A549 (cell line): ENCODE measurements at regions not wholly inside any gene's neighbourhood (a gene's known extent, or its start where the extent isn't known, plus 50 kb on each side); places are given as distances from the start of the nearest gene placed in this dataset.

Source experiments
- ATAC-seq, 2 experiments: fragments of 200-7000 bp in 1 of 2; fragments of >200 bp in 1 of 2; cut with Nextera tagmentation in 1 of 2; cut with Tn5 transposase in 1 of 2; 3 replicates each; pipeline versions ENCODE4 v1.8.0 to v1.9.1; 2018 to 2020; ENCODE audit warnings: mild to moderate bottlenecking in 1 of 2, moderate library complexity in 1 of 2
- CTCF ChIA-PET: fragments of 300-600 bp; sonication (Branson Sonifier 250); formaldehyde crosslinking; extraction: SDS; loops from one replicate; lab custom pipeline; 2021; ENCODE audit warnings: antibody characterized with exemption, inconsistent platforms; lab: Yijun Ruan, JAX
- POLR2A ChIA-PET: fragments of 350-600 bp; formaldehyde crosslinking; extraction: SDS; loops from one replicate; lab custom pipeline; 2021; ENCODE audit warnings: antibody characterized with exemption, inconsistent platforms; lab: Yijun Ruan, JAX
- DNase-seq, 2 experiments: peaks; one replicate each; pipeline versions ENCODE4 v3.0.0 to v3.0.0-alpha.2; 2011 to 2016; ENCODE audit warnings: low read depth in 1 of 2, low spot score in 1 of 2
- FAIRE-seq: peaks from 2 replicates; lab custom pipeline; 2011; peaks lifted over from hg19 to GRCh38; lab: Jason Lieb, UNC
- H3K27ac ChIP-seq, 2 experiments: fragments of >200 bp; sonication (Bioruptor Twin); formaldehyde crosslinking; 3 replicates each; pipeline ENCODE4 v1.5.1; 2016 to 2017
- H3K4me1 ChIP-seq: fragments of >200 bp; sonication (Bioruptor Twin); formaldehyde crosslinking; 3 replicates; pipeline ENCODE4 v1.6.1; 2016
- H3K4me2 ChIP-seq: fragments of >200 bp; sonication (Bioruptor Twin); formaldehyde crosslinking; 3 replicates; pipeline ENCODE4 v1.6.1; 2016
- H3K4me3 ChIP-seq: fragments of >200 bp; sonication (Bioruptor Twin); formaldehyde crosslinking; 3 replicates; pipeline ENCODE4 v1.5.1; 2016
- H3K9me3 ChIP-seq: fragments of >200 bp; sonication (Bioruptor Twin); formaldehyde crosslinking; 3 replicates; pipeline ENCODE4 v1.6.1; 2016
- ATOH8 ChIP-seq: fragments of 250-450 bp; sonication (Bioruptor Pico); IDR thresholded peaks from 2 replicates; pipeline ENCODE4 v1.5.0; 2020; ENCODE audit warnings: low read depth, mild to moderate bottlenecking, moderate library complexity
- CBX2 ChIP-seq: fragments of 200-600 bp; sonication (generic); IDR thresholded peaks from 2 replicates; pipeline ENCODE4 v1.6.1; 2016; ENCODE audit warnings: low read depth, mild to moderate bottlenecking, borderline replicate concordance
- CHD4 ChIP-seq: fragments of 200-600 bp; sonication (generic); IDR thresholded peaks from 2 replicates; pipeline ENCODE4 v1.6.1; 2016; ENCODE audit warnings: antibody characterized with exemption, mild to moderate bottlenecking, borderline replicate concordance
- CTCF ChIP-seq: fragments of >200 bp; sonication (Bioruptor Twin); formaldehyde crosslinking; IDR thresholded peaks from 3 replicates; pipeline ENCODE4 v1.5.1; 2016
- E2F6 ChIP-seq: IDR thresholded peaks from 2 replicates; pipeline ENCODE4 v1.6.1; 2012; ENCODE audit warnings: low read depth, borderline replicate concordance
- HES2 ChIP-seq: fragments of >200 bp; sonication (Bioruptor Twin); formaldehyde crosslinking; IDR thresholded peaks from 2 replicates; pipeline ENCODE4 v1.6.1; 2016
- HEYL ChIP-seq: fragments of 250-450 bp; sonication (Bioruptor Pico); IDR thresholded peaks from 2 replicates; pipeline ENCODE4 v1.8.0; 2021; ENCODE audit warnings: mild to moderate bottlenecking, moderate library complexity
- JUNB ChIP-seq: fragments of >200 bp; sonication (Bioruptor Twin); formaldehyde crosslinking; IDR thresholded peaks from 2 replicates; pipeline ENCODE4 v1.6.1; 2016
- KDM1A ChIP-seq: fragments of 200-600 bp; sonication (generic); IDR thresholded peaks from 2 replicates; pipeline ENCODE4 v1.6.1; 2016; ENCODE audit warnings: low read depth, mild to moderate bottlenecking
- MAFK ChIP-seq: fragments of 450-650 bp; IDR thresholded peaks from 2 replicates; pipeline ENCODE4 v1.6.1; 2014; ENCODE audit not compliant: partially characterized antibody
- NR3C1 ChIP-seq: fragments of >200 bp; sonication (Bioruptor Twin); formaldehyde crosslinking; IDR thresholded peaks from 3 replicates; pipeline ENCODE4 v1.6.1; 2017
- PBX3 ChIP-seq: IDR thresholded peaks from 2 replicates; pipeline ENCODE4 v1.6.1; 2012
- RAD21 ChIP-seq, 2 experiments: fragments of >200 bp in 1 of 2; sonication (Bioruptor Twin) in 1 of 2; formaldehyde crosslinking in 1 of 2; IDR thresholded peaks in 1 of 2; conservative IDR thresholded peaks in 1 of 2; 2 replicates in 1 of 2; 3 replicates in 1 of 2; pipeline ENCODE4 v1.6.1; 2012 to 2018; ENCODE audit warnings: inconsistent platforms in 1 of 2
- RCOR1 ChIP-seq: fragments of 150-350 bp; IDR thresholded peaks from 2 replicates; pipeline ENCODE4 v1.6.1; 2014; ENCODE audit warnings: antibody characterized with exemption, low read length, low read depth
- REST ChIP-seq: fragments of 200-600 bp; sonication (generic); IDR thresholded peaks from 2 replicates; pipeline ENCODE4 v1.6.1; 2016; ENCODE audit warnings: antibody characterized with exemption, mild to moderate bottlenecking, moderate library complexity
- RNF2 ChIP-seq: fragments of 200-600 bp; sonication (generic); IDR thresholded peaks from 2 replicates; pipeline ENCODE4 v1.6.1; 2016; ENCODE audit warnings: low read depth, mild to moderate bottlenecking, antibody characterized with exemption, moderate library complexity, borderline replicate concordance
- SREBF2 ChIP-seq: fragments of 450-650 bp; IDR thresholded peaks from 2 replicates; pipeline ENCODE4 v1.6.1; 2014; ENCODE audit warnings: mild to moderate bottlenecking, moderate library complexity
- USF2 ChIP-seq: fragments of 450-650 bp; IDR thresholded peaks from 2 replicates; pipeline ENCODE4 v1.6.1; 2014; ENCODE audit warnings: antibody characterized with exemption
- ZC3H11A ChIP-seq: fragments of 450-650 bp; IDR thresholded peaks from 2 replicates; pipeline ENCODE4 v1.6.1; 2014; ENCODE audit warnings: antibody characterized with exemption, mild to moderate bottlenecking
- ZFP36 ChIP-seq: fragments of 450-650 bp; IDR thresholded peaks from 2 replicates; pipeline ENCODE4 v1.6.1; 2014; ENCODE audit warnings: borderline replicate concordance; ENCODE audit not compliant: partially characterized antibody
- ZNF302 ChIP-seq: fragments of 250-450 bp; sonication (Bioruptor Pico); IDR thresholded peaks from 2 replicates; pipeline ENCODE4 v1.9.0; 2021; ENCODE audit warnings: inconsistent platforms, mild to moderate bottlenecking, moderate library complexity
- WGBS: methylation state at CpG from one replicate; pipeline ENCODE4 v1.1.6; 2017; ENCODE audit errors: missing lambda C conversion rate; 5-methylcytosine and 5-hydroxymethylcytosine counted together

- Histone ChIP-seq H3K4me2 (no peak overlapping the region), H3K9me3 (no peaks in the 10 kb centered on the region), H3K27ac (no peak overlapping the region), H3K4me1 (no peaks in the 10 kb centered on the region), H3K4me3 (no peak overlapping the region)
- CTCF ChIA-PET = no interaction called here
- POLR2A ChIA-PET = no interaction called here
- no peak for TF ChIP-seq SREBF2
- no peak for TF ChIP-seq HES2
- TF ChIP-seq CHD4 = no peak
- no peak for TF ChIP-seq MAFK
- TF ChIP-seq ZC3H11A = no peak
- TF ChIP-seq HEYL (CRISPR knock-in tag) = no peak
- no peak for TF ChIP-seq NR3C1
- no peak for TF ChIP-seq CTCF
- no peak for TF ChIP-seq PBX3
- ATAC-seq = no peak
- no peak for FAIRE-seq
- DNase-seq = no peak
- 2% methylated on average over 4 of the region's 4 CpGs for WGBS
Observed at GRCh38 chr12:81942594-81942993, 183.4 kb upstream of the PPFIA2 start.

GRCh38 chr12:81930037-81930436 is 170.9 kb upstream of the PPFIA2 start:
- CTCF ChIA-PET = no interaction called here
- FAIRE-seq = no peak

More at GRCh38 chr12:81930037-81930436, 170.9 kb upstream of the PPFIA2 start:
- ATAC-seq (no peak), DNase-seq (no peak)
- POLR2A ChIA-PET = no interaction called here
- H3K27ac ChIP-seq = no peak overlapping the region
- H3K4me1 ChIP-seq = no peaks in the 10 kb centered on the region
- no peaks in the 10 kb centered on the region for H3K9me3 ChIP-seq
- H3K4me3 ChIP-seq = no peak overlapping the region
- no peak overlapping the region for H3K4me2 ChIP-seq
- WGBS = 3% methylated on average over 2 of the region's 2 CpGs
- no peak for TF ChIP-seq REST
- TF ChIP-seq RAD21 (conservative IDR thresholded peaks at IDR 0.05 in 1 of 2, IDR thresholded peaks at IDR 0.05 in 1 of 2) = no peak
- TF ChIP-seq ZC3H11A = no peak
- no peak for TF ChIP-seq HES2
- no peak for TF ChIP-seq KDM1A
- no peak for TF ChIP-seq RNF2
- no peak for TF ChIP-seq ATOH8 (CRISPR knock-in tag)
- TF ChIP-seq CBX2 = no peak
- no peak for TF ChIP-seq E2F6
- TF ChIP-seq JUNB = no peak
- TF ChIP-seq RCOR1 = no peak
- no peak for TF ChIP-seq ZFP36
- TF ChIP-seq USF2 = no peak
- TF ChIP-seq ZNF302 = no peak
